ENCODE measurements at regions not wholly inside any gene's neighbourhood (a gene's known extent, or its start where the extent isn't known, plus 50 kb on each side); places are given as distances from the start of the nearest gene placed in this dataset.

DNA sequence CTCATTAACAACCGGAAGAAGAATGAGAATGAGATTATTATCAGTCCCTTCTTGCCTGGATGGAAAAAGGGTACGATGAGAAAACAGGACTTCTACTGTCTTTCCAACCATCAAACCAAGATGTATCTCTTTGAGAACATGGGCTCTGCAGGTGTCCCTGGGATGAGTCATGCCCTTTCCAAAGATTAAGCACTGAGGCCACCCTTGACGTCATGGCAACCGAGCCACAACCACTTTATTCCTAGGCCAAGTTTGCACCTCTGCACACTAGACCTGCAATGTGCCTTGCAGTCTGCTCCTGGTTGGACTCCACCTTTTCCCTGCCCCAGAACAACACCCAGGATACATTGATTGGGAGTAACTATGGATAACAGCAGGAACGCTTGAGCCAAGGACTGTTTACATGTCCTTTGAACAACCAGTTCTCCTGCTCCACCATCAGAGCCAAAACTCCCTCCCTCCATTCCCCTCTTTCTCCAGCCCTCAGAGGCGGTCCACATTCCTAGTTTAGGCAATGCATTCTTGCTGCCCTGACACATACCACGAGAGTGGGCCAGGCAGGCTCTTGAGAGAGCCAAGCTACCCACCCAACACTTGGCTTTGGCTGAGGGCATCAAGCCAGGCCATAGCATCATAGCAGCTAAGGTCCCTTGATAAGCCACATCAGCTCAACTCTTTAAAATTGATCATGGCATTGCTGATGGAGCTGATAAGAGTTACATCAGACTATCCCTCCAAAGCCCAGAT lies 310.7 kb downstream of the TNS1 start:
- TF ChIP-seq POLR2AphosphoS5 (IDR thresholded peaks at IDR 0.05; ENCODE audit: low read depth, low read length) (no peak), POLR2A (IDR thresholded peaks at IDR 0.05; ENCODE audit: low read depth, low read length) (no peak), TAF1 (IDR thresholded peaks at IDR 0.05; ENCODE audit: low read depth, low read length) (no peak)
